ENCODE measurements at regions not wholly inside any gene's neighbourhood (a gene's known extent, or its start where the extent isn't known, plus 50 kb on each side); places are given as distances from the start of the nearest gene placed in this dataset.

- TF ChIP-seq CTCF (IDR thresholded peaks at IDR 0.05) (no peak), POLR2AphosphoS5 (IDR thresholded peaks at IDR 0.05) (no peak), POLR2A (IDR thresholded peaks at IDR 0.05) (no peak), EP300 (IDR thresholded peaks at IDR 0.05) (no peak)
Measured at GRCh38 chr14:71647086-71647784, 285.0 kb upstream of the RGS6 start.

Data from stomach (tissue), 4 donors.